NB4 (cell line): ENCODE measurements at regions not wholly inside any gene's neighbourhood (a gene's known extent, or its start where the extent isn't known, plus 50 kb on each side); places are given as distances from the start of the nearest gene placed in this dataset.

Experiments used
- DNase-seq: peaks from one replicate; pipeline ENCODE4 v3.0.0; 2010; ENCODE audit warnings: low read depth
- H3K4me3 ChIP-seq: one replicate; pipeline ENCODE4 v1.5.1; 2011; ENCODE audit warnings: mild to moderate bottlenecking, low read depth, low read length, moderate library complexity
- MAX ChIP-seq: IDR thresholded peaks from 2 replicates; pipeline ENCODE4 v1.6.1; 2011; ENCODE audit warnings: low read depth, low read length
- MYC ChIP-seq: IDR thresholded peaks from 2 replicates; pipeline ENCODE4 v1.6.1; 2011; ENCODE audit warnings: low read depth, low read length
- POLR2A ChIP-seq: IDR thresholded peaks from 2 replicates; pipeline ENCODE4 v1.6.1; 2011; ENCODE audit warnings: mild to moderate bottlenecking; ENCODE audit not compliant: insufficient read length; ENCODE audit errors: extremely low read depth
- TF ChIP-seq, protein P1 (sequence below): IDR thresholded peaks from one replicate; pipeline ENCODE4 v1.5.1; 2012; ENCODE audit warnings: low read depth, low read length

DNA sequence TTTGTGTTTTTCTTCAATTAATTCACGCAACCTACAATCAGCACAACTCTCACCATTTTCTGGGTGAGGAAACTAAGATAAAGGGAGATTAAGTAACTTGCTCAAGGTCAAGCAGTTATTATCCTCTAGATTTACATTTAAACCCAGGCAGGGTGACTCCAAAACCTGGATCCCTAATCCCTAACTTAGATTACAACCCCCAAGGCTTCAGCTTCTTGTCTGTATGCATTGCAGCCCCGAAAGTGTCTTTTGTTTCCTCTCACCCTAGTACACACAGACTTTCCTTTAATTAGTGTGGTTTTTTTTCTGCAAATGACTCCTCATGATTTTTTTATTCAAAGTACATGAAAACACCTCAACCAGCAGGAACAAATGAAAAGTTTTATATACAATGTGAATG is 748.6 kb upstream of the ADGRL2 start:
- TF ChIP-seq MYC (no peak), POLR2A (no peak)
- no peak overlapping the region for H3K4me3 ChIP-seq
- no peak for DNase-seq

DNA sequence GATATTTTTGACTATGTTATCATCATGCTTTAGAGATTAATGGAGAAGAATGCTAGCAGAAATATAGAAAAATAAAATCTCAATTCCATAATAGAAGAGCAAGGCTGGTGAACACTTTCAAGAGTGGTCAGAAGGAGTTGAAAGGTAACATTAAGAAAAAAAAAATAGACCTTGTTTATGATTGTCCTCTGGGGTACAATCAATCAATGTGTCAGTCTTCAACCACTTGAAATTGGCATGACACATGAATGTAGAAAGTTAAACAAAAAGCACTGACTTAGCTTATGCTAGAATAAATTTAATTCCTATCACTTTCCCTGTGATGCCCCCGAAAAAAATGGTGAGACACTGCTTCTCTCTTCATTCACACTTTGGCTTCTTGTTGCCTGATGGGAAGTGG is 750.3 kb upstream of the ADGRL2 start:
- DNase-seq, result no peak
- H3K4me3 ChIP-seq, result no peak overlapping the region
- TF ChIP-seq POLR2A (no peak), MYC (no peak), MAX (no peak)
- TF ChIP-seq, protein P1, sequence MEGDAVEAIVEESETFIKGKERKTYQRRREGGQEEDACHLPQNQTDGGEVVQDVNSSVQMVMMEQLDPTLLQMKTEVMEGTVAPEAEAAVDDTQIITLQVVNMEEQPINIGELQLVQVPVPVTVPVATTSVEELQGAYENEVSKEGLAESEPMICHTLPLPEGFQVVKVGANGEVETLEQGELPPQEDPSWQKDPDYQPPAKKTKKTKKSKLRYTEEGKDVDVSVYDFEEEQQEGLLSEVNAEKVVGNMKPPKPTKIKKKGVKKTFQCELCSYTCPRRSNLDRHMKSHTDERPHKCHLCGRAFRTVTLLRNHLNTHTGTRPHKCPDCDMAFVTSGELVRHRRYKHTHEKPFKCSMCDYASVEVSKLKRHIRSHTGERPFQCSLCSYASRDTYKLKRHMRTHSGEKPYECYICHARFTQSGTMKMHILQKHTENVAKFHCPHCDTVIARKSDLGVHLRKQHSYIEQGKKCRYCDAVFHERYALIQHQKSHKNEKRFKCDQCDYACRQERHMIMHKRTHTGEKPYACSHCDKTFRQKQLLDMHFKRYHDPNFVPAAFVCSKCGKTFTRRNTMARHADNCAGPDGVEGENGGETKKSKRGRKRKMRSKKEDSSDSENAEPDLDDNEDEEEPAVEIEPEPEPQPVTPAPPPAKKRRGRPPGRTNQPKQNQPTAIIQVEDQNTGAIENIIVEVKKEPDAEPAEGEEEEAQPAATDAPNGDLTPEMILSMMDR, result no peak

DNA sequence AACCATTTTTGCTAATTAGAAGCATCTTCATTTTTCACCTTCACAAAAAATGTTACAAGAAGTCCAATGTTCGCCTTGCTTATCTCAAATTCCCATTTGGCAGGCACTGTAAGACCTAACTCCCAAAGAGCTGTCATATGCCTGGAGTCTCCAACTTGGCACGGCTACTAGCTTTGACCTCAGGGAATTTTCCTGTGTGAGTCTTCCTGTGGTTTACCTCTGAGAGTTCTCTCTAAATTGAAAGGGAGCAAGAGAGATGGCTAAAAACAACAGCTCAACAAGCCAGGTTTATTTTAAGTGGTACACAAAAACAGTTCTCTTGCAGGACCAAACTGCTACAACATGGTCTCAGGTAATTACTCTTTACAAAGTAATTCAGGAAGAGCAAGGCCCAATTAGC is 756.0 kb upstream of the ADGRL2 start:
- TF ChIP-seq MAX (no peak), MYC (no peak), POLR2A (no peak)
- TF ChIP-seq, protein P1, result no peak
- DNase-seq, result no peak
- no peak overlapping the region for H3K4me3 ChIP-seq

GRCh38 chr1:81042225-81042624 is 758.5 kb upstream of the ADGRL2 start:
- no peak for DNase-seq
- TF ChIP-seq MYC (no peak), MAX (no peak), POLR2A (no peak)
- TF ChIP-seq, protein P1, result no peak
- H3K4me3 ChIP-seq, result no peak overlapping the region

GRCh38 chr1:81034291-81034690 is 766.4 kb upstream of the ADGRL2 start:
- H3K4me3 ChIP-seq, result no peak overlapping the region
- DNase-seq, result no peak
- TF ChIP-seq MAX (no peak), POLR2A (no peak), MYC (no peak)
- TF ChIP-seq, protein P1, result no peak

GRCh38 chr1:81032973-81033425 is 767.7 kb upstream of the ADGRL2 start:
- TF ChIP-seq POLR2A, result no peak
- TF ChIP-seq, protein P1, result no peak
- TF ChIP-seq MYC, result no peak
- no peak for TF ChIP-seq MAX
- H3K4me3 ChIP-seq, result no peak overlapping the region
- no peak for DNase-seq
